GM18502 (cell line): ENCODE measurements at regions not wholly inside any gene's neighbourhood (a gene's known extent, or its start where the extent isn't known, plus 50 kb on each side); places are given as distances from the start of the nearest gene placed in this dataset.
A peak's percentile ranks its signal among the peaks of the same experiment; 100 is the strongest.
"Not testable (repeated sequence)": the region's sequence is repeated elsewhere in the genome, so short reads cannot be mapped to it uniquely, and the experiment has no call there.

Experiments
- ATAC-seq: cut with Tn5 transposase; IDR thresholded peaks from one replicate; pipeline ENCODE4 v1.9.1; 2021; ENCODE audit warnings: mild to moderate bottlenecking; ENCODE audit not compliant: unreplicated experiment, poor library complexity

GRCh38 chr6:119497988-119498727 is 148.6 kb upstream of the MAN1A1 start:
- no peak for ATAC-seq

- no peak for ATAC-seq
Measured at GRCh38 chr6:119495230-119495683, 145.7 kb upstream of the MAN1A1 start.

GRCh38 chr6:119493980-119494379 is 144.4 kb upstream of the MAN1A1 start:
- ATAC-seq, result no peak

GRCh38 chr6:119491112-119491511 is 141.6 kb upstream of the MAN1A1 start:
- ATAC-seq, result not testable (repeated sequence)

- not testable (repeated sequence) for ATAC-seq
Measured at GRCh38 chr6:119490050-119490449, 140.5 kb upstream of the MAN1A1 start.

- ATAC-seq, result no peak
Measured at GRCh38 chr6:119484598-119484997, 135.0 kb upstream of the MAN1A1 start.

GRCh38 chr6:119483908-119484307 is 134.3 kb upstream of the MAN1A1 start:
- no peak for ATAC-seq

GRCh38 chr6:119482850-119483285 is 133.3 kb upstream of the MAN1A1 start:
- ATAC-seq, result no peak

- no peak for ATAC-seq
Measured at GRCh38 chr6:119481976-119482375, 132.4 kb upstream of the MAN1A1 start.

- ATAC-seq, result no peak
Measured at GRCh38 chr6:119480961-119481497, 131.5 kb upstream of the MAN1A1 start.

- no peak for ATAC-seq
Measured at GRCh38 chr6:119479860-119480655, 130.5 kb upstream of the MAN1A1 start.

- ATAC-seq, result peak; percentile 90
Measured at GRCh38 chr6:119476554-119476953, 127.0 kb upstream of the MAN1A1 start.

- ATAC-seq, result peak; percentile 14
Measured at GRCh38 chr6:119476024-119476423, 126.5 kb upstream of the MAN1A1 start.

GRCh38 chr6:119470893-119471542 is 121.5 kb upstream of the MAN1A1 start:
- ATAC-seq, result no peak

GRCh38 chr6:119467488-119468081 is 118.0 kb upstream of the MAN1A1 start:
- no peak for ATAC-seq

- ATAC-seq, result no peak
Measured at GRCh38 chr6:119466226-119466625, 116.7 kb upstream of the MAN1A1 start.

- ATAC-seq, result peak; percentile 83
Measured at GRCh38 chr6:119463081-119463626, 113.6 kb upstream of the MAN1A1 start.

- ATAC-seq, result no peak
Measured at GRCh38 chr6:119461187-119461586, 111.6 kb upstream of the MAN1A1 start.

GRCh38 chr6:119459207-119459974 is 109.8 kb upstream of the MAN1A1 start:
- peak; percentile 72 for ATAC-seq
